22Rv1 (cell line): ENCODE measurements at regions not wholly inside any gene's neighbourhood (a gene's known extent, or its start where the extent isn't known, plus 50 kb on each side); places are given as distances from the start of the nearest gene placed in this dataset.

Experiments used
- CTCF ChIP-seq: fragments of 450-650 bp; IDR thresholded peaks from 2 replicates; pipeline ENCODE4 v1.5.1; 2017; ENCODE audit warnings: mild to moderate bottlenecking
- ZFX ChIP-seq: fragments of 450-650 bp; IDR thresholded peaks from 2 replicates; pipeline ENCODE4 v1.6.1; 2017; ENCODE audit warnings: antibody characterized with exemption, borderline replicate concordance

DNA sequence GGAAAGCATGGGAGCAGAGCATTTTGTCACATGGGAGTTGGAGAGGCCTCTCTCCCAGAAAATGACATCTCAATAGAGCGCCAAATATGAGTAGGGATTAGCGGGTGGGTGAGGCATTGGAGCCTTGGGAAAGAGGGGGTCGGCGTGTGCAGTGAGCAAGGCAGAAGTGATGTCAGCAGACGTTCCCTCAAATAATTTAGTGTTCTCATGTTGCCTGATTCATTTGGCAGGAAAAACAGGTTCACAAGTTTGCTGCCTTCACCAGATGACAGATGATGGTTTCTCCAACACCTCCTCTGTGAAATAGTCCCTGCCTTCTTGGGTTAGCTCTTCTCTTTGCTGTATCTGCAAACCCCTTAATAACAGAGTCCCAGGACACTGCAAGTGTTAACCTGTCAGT lies 118.5 kb upstream of the ARHGAP20 start:
- no peak for TF ChIP-seq CTCF
- TF ChIP-seq ZFX = no peak
